Activated T-cell treated with anti-CD3 and anti-CD28 coated beads, Interleukin-2, amount 50 U/mL, for 4 hours (primary cell): ENCODE measurements at regions not wholly inside any gene's neighbourhood (a gene's known extent, or its start where the extent isn't known, plus 50 kb on each side); places are given as distances from the start of the nearest gene placed in this dataset.

Experiments
- ATAC-seq, 2 donors: fragments of 200-7000 bp; cut with Tn5 transposase; one replicate each; pipeline ENCODE4 v1.10.0; 2021
- DNase-seq: peaks from one replicate; pipeline ENCODE4 v3.0.0-alpha.2; 2020
- H3K27me3 Mint-ChIP-seq: one replicate; pipeline ENCODE4 v1.8.0; 2021; ENCODE audit warnings: low read depth, mixed read lengths
- H3K36me3 Mint-ChIP-seq: one replicate; pipeline ENCODE4 v1.8.0; 2022; ENCODE audit warnings: mixed read lengths; ENCODE audit not compliant: insufficient read depth
- H3K4me1 Mint-ChIP-seq: one replicate; pipeline ENCODE4 v1.8.0; 2021; ENCODE audit warnings: low read depth, mixed read lengths
- H3K4me3 Mint-ChIP-seq: one replicate; pipeline ENCODE4 v1.8.0; 2021; ENCODE audit warnings: mild to moderate bottlenecking, moderate library complexity, mixed read lengths
- H3K9me3 Mint-ChIP-seq: one replicate; pipeline ENCODE4 v1.8.0; 2021; ENCODE audit warnings: mixed read lengths

DNA sequence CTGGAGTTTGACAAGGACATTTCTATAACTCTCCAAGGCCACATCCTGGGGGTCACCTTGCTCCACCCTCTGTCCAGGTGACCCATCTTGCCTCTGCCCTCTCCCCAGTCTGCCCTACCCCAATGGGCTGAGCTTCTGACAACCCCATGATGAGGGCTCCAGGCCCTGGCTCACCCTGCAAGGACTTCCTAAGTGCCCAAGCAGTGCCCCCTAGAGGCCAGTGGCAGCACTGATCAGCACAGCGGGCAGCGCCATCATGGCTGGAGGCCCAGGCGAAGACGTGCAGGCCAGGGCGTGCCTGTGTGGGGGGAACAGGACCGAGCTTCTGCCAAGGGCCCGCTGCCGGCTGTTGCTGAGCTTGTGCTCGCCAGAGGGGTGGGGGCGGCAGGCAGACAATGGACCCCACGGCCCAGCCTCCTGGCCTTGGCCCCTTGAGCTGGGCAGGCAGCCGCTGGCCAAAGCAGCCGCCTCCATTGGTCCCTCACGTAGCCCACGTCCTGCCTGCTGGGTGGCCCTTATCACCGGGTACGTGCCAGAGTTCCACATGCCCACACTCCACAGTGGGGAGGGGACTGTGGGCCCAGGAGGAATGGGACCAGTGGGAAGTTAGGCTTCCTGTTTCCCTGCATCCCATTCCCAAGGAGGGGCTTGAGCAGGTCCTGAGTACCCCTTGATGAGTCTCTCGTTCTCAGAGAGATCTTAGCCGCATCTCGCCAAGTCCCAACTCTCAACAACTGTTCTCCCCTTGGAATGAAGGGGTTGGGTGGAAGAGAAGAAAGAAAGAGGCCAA lies 64.3 kb downstream of the MRPL14 start:
- DNase-seq (no peak), ATAC-seq (peak in 1 of 2 donors; percentile 44)
- peaks cover 5% of the 10 kb centered on the region for H3K9me3 Mint-ChIP-seq
- H3K4me3 Mint-ChIP-seq, result no peak overlapping the region
- H3K27me3 Mint-ChIP-seq, result peaks cover 2% of the 10 kb centered on the region
- peaks cover 2% of the 10 kb centered on the region for H3K4me1 Mint-ChIP-seq
- no peaks in the 10 kb centered on the region for H3K36me3 Mint-ChIP-seq

DNA sequence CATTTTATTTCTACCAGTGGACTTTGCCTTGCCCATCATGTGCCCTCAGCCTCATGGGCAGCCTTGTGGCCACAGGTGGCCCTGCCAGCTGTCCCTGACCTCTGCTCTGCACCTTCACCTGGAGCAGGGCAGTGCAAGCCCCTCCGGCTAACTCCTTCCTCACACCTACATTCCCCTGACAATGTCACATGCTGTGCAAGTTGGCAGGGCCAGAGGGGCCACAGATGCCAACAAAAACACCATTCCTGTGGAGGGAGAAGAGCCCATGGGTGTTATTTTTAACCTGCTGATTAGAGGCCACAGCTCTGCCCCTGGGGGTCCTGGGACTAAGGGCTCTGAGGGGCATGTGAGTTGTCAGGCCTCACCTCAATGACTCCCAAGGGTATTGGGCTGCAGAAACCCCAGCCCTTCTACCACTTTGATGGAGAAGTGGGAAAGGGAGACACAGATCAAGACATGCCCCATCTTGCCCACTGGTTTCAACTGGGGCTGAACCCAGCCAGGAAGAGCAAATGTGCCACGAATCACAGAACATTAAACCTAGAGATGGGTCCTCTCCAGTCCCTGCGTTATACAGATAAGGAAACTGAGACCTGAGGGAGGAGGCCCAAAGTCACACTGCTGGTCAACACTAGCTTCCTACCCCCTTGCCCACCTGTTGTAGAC lies 65.0 kb downstream of the MRPL14 start:
- no peak for DNase-seq
- Mint-ChIP-seq H3K27me3 (peaks cover 2% of the 10 kb centered on the region), H3K4me3 (no peak overlapping the region), H3K9me3 (peaks cover 5% of the 10 kb centered on the region), H3K36me3 (no peaks in the 10 kb centered on the region), H3K4me1 (peaks cover 2% of the 10 kb centered on the region)
- ATAC-seq, result no peak

DNA sequence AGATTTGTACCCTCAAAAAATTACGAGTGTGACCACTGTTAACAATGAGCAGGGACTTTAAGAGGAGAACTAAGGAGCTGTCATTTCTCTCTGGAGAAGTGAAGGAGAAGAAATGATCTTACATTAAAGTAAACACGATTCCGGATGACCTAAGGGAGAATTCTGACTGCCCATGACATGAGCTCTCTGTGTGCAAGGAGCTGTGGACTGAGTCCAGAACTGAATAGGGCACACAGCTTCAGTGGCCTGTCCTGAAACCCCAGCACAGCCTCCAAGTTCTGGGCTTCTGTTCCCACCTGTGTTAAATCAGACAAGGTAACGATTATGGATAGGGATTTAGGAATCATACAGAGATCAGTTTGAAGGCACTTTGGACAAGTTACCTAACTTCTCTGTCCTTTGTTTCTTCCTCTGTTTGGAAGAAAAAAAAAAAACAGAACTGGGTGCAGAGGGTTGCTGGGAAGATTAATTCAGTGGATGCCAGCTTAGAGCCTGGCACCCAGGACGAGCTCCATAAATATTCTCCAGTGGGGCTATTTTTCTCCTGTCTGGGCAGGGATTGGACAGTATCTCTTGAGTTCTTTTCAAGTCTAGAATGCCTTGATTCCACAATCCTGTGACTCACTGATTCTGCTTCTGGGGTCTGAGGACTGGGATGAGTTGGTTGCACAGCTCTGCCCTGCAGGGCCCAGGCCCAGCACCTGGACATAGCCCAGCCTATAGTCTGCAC lies 65.7 kb downstream of the MRPL14 start:
- Mint-ChIP-seq H3K36me3 (no peaks in the 10 kb centered on the region), H3K4me1 (peaks cover 2% of the 10 kb centered on the region), H3K4me3 (no peak overlapping the region), H3K27me3 (peaks cover 2% of the 10 kb centered on the region), H3K9me3 (peaks cover 5% of the 10 kb centered on the region)
- no peak for ATAC-seq
- no peak for DNase-seq

DNA sequence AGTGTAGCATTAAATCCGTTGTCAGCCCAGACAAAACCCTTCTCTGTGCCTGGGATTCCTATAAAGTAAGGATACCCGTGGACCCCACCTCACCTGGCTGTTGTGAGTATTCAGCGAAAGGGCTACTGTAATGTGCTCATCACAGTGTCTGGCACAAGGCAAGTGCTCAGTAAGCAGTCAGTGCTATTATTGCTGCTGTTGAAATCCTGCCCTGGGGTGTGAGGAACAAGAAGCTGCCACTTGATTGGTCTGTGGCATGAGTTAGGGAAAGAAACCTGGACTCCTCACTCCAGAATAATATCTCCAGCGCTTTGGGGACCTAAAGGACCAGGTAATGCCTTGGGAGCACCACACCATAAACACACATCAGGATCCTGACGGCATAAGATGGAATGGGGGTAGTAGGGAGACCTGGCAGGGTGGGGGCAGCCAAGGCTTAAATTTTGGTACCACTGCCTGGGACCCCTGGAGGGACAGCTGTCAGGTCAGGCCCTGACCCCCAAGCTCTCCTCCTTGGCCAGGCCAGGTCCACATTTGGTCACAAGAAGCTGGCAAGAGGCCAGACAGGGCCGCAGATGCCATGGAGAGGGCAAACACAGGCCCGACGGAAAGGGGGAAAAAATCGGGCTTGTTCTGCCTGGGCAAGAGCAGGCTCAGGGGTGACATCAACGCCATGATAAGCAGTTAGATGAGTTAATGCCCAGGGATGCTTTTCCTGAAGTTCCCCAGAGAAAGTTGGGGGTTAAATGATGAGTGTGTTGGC lies 66.5 kb downstream of the MRPL14 start:
- ATAC-seq, result no peak
- Mint-ChIP-seq H3K4me1 (peaks cover 2% of the 10 kb centered on the region), H3K9me3 (peaks cover 5% of the 10 kb centered on the region), H3K36me3 (no peaks in the 10 kb centered on the region), H3K4me3 (no peak overlapping the region), H3K27me3 (peaks cover 2% of the 10 kb centered on the region)
- no peak for DNase-seq

DNA sequence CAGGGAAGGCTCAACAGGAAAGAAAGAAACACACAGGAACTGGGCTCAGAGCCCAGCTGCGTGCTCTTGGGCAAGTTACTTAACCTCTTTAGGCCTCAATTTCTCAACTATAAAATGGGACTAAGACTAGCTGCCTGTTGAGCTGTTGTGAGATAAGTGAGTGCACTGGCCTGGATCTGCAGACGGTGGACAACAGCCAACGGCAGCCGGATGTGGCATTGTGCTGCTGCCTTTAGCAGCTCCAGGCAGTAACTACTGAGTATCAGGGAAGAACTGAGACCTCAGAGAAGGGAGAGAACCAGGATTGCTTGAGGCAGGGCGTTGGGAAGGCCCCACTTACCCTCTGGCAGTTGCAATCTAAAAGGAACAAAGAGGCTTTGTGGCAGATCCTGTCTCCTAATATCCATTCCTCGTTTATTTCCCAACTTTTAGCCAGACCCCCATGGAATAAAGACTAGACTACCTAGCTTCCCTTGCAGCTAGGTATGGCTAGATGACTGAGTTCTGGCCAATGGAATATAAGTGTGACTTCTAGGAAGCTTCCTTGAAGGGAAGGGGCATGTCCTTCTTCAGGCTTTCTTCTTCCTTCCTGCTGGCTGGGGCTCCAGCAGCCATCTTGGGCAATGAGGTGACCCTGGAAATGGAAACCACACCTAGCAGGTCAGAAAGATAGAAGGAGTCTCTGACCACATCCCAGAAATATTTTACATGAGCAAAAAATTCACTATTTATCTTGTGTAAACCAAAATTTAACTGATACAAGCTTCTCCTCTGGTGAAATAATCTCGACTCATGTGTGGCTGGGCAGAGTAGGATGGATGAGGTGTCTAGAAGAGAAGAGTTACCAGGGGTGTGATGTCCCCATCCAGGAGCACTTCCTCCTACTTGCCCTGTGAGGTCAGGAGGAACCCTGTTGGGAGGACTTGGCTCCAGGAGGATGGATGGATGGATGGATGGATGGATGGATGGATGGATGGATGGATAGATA lies 67.6 kb downstream of the MRPL14 start:
- ATAC-seq, result no peak
- DNase-seq, result no peak
- no peaks in the 10 kb centered on the region for H3K36me3 Mint-ChIP-seq

DNA sequence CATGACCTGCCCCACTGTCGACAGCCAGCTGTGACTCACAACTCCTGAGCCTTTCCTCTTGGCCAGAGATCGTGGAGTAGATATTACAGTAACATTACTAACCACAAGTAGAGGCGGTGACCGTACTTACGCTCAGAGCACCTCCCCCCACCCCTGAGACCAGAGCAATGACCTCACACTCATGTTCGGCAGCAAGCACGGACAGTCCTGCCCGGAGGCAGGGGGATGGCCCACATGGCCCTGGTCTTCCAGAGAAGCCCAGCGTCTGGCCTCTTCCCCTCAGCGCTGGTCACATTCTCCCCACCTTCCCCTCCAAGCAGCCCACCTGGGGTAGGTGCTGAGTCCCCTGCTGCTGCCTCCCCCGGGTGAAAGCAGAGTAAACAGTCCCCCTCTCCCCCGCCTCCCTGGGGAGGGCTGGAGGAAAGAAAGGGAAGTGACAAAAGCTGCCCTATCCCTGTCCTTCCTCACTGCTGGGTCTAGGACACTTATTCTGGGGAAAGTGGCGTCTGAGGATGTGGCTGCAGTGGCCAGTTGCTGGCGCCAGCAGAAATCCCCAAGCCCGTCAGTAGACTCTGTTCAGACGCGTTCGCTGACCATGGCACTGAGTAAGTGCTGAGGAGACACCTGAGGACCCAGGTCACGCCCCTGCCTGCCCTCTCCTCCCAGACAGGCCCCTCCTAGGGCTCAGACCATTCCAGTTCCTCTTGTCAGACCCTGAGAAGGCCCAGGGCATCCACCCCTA lies 68.5 kb downstream of the MRPL14 start:
- H3K36me3 Mint-ChIP-seq, result no peaks in the 10 kb centered on the region
- ATAC-seq (peak; percentile 47), DNase-seq (no peak)
- peaks cover 2% of the 10 kb centered on the region for H3K4me1 Mint-ChIP-seq
- peaks cover 5% of the 10 kb centered on the region for H3K9me3 Mint-ChIP-seq
- H3K4me3 Mint-ChIP-seq, result no peak overlapping the region
- peaks cover 2% of the 10 kb centered on the region for H3K27me3 Mint-ChIP-seq

More for the DNA sequence above, 67.6 kb downstream of the MRPL14 start:
- H3K4me3 Mint-ChIP-seq, result no peak overlapping the region
- peaks cover 5% of the 10 kb centered on the region for H3K9me3 Mint-ChIP-seq
- H3K27me3 Mint-ChIP-seq, result peaks cover 2% of the 10 kb centered on the region
- peaks cover 2% of the 10 kb centered on the region for H3K4me1 Mint-ChIP-seq

DNA sequence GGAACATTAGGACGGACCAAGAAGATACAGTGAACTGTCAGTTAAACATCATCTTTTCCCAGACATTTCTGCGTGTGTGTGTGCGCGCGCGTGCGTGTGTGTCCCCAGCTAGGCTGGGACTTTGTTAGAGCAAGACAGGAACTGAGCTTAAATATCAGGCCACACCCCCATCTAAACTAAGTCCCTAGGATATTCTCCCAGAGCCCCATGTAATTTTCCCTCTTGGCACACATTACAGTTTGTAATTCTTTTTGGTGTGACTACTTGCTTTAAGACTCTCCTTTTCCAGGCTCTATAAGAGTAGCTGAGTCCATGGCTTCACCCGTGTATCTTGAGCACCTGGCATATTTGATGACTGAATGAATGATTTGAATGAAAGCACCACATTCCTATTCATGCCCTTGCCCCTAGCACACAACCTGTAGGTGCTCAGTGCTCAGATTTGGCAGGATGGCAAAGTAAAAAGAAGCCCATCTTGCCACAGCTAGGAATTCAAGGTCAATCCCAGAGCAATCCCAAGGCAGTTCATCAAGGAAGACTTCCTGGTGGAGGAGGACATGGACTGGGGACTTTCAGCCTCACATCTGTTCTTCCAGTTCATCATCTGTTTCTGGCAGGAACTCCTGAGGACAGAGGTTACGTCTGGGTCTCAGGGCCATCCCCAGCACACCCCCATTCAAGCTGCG lies 69.2 kb downstream of the MRPL14 start:
- no peak overlapping the region for H3K4me3 Mint-ChIP-seq
- DNase-seq (no peak), ATAC-seq (no peak)
- H3K4me1 Mint-ChIP-seq, result peaks cover 2% of the 10 kb centered on the region
- peaks cover 2% of the 10 kb centered on the region for H3K27me3 Mint-ChIP-seq
- peaks cover 5% of the 10 kb centered on the region for H3K9me3 Mint-ChIP-seq
- H3K36me3 Mint-ChIP-seq, result no peaks in the 10 kb centered on the region

DNA sequence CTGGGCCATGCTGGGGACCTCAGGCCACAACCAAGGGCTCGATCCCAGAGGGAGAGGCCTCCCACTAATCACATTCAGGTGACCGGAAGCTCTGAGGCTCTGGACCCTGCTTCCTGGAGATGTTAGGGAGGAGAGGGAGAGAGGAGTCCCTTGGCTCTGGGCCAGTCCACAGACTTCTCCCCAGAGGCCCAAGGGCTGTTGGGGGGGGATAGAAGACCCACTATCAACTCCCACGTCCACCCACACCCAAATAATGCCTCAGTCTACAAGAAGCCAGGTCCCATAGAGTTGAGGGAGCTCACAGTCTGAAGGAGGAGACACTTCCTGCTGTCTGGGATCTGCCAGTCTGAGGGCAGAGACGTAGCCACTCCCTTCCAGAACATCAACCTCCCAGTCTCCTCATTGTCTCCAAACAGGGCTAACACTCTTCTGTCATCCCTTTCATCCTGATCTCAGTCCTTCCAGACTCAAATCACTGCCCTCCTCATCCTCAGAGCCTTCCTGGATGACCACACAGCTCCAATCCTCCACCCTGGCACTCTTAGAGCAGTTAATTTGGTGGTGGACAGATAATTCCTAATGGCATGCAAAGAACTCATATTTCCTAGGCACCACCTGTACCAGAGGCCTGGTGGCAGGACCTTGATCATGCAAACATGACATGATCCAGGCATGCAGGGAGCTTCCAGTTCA lies 69.9 kb downstream of the MRPL14 start:
- no peaks in the 10 kb centered on the region for H3K36me3 Mint-ChIP-seq

DNA sequence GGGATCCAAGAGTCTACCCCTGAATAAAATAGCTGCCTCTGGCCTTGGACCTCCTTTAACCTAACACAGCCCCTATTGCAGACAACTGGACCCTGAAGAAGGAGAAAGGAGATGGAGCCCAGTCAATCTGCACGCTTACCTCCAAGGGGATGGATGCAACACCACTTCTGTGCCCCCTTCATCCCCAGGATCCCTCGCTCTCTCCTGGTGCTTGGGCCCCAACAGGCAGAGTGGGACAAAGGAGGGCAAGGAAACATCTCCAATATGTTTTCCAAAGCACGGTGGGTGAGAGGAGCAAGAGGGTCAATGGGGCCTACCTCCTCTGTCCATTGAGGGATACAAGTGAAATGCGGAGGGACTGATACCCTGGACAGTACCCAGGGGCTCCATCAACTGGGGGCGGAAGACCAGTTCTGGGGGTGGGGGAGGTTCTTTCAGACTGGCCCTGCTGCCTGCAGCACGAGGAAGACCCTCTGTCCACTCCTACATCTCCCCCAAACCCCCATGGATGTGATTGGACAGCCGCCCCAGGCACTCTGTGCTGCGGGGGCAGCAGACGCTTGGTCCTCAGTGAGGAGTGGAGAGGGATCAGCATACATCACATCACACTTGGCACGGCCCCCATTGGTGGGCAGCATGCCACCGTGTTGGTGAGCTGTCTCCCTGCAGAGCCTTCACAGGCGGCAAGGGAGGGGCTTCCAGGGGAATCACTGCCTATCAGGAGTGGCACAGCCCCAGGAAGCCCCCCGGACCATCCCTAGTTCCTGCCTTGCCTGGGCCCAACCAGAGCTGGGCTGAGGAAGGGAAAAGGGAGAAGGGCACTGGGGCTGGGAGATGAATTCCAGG lies 70.6 kb downstream of the MRPL14 start:
- ATAC-seq (no peak), DNase-seq (no peak)
- peaks cover 5% of the 10 kb centered on the region for H3K9me3 Mint-ChIP-seq
- peaks cover 2% of the 10 kb centered on the region for H3K4me1 Mint-ChIP-seq
- H3K27me3 Mint-ChIP-seq, result peaks cover 2% of the 10 kb centered on the region
- H3K4me3 Mint-ChIP-seq, result no peak overlapping the region
- H3K36me3 Mint-ChIP-seq, result no peaks in the 10 kb centered on the region

More for the DNA sequence above, 69.9 kb downstream of the MRPL14 start:
- no peak for ATAC-seq
- Mint-ChIP-seq H3K4me3 (no peak overlapping the region), H3K4me1 (peaks cover 2% of the 10 kb centered on the region), H3K27me3 (peaks cover 2% of the 10 kb centered on the region), H3K9me3 (peaks cover 5% of the 10 kb centered on the region)
- no peak for DNase-seq

DNA sequence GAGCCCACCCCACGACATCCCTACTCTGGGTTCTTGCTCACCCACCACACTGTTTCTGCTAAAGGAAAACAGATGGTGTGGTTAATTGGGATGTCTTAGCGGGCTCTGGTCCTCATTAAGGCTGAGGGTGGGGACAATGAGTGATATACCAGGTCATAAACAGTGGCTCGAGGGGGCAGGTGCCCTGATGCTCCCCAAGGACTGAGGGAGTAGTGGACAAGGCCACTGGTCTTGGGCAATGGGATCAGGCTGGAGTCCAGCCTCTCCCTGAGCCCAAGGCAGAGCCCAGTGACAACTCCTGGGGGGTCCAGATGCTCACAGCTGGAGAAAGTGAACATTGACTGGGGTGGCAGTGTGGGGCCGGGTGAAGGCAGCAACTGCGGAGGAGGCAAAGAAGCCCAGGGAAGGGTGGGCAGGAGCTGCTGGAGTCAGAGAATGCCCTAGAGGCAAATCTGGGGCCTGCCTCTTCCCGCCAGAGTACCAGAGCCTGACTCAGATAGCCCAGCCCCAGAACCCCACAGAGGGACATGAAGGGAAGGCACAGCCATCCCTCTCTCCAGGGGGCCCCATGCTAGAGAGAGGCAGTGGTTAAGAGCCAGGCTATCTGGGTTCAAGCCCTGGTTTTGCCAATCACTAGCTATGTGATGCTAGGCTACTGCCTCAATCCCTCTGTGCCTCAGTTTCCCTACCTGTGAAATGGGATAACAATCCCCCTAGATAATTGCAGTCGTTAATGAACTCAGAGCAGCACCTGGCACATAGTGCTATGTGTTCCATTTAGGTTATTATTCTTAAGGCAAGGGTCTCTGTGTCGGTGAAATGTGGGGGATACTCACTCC lies 72.3 kb downstream of the MRPL14 start:
- H3K27me3 Mint-ChIP-seq, result peaks cover 2% of the 10 kb centered on the region
- H3K9me3 Mint-ChIP-seq, result peaks cover 2% of the 10 kb centered on the region
- H3K36me3 Mint-ChIP-seq, result no peaks in the 10 kb centered on the region
- ATAC-seq (no peak), DNase-seq (no peak)
- peaks cover 2% of the 10 kb centered on the region for H3K4me1 Mint-ChIP-seq
- no peak overlapping the region for H3K4me3 Mint-ChIP-seq
